MCF 10A (cell line): ENCODE measurements at regions not wholly inside any gene's neighbourhood (a gene's known extent, or its start where the extent isn't known, plus 50 kb on each side); places are given as distances from the start of the nearest gene placed in this dataset.
A peak's percentile ranks its signal among the peaks of the same experiment; 100 is the strongest.

Experiments used
- BruUV-seq: library from RNA; stranded (reverse); fragments of 400-500 nt; replicated peaks from 2 replicates; lab custom pipeline; 2021; lab: Mats Ljungman, UMichigan
- CTCF ChIA-PET: fragments of 300-600 bp; sonication (Branson Sonifier 250); formaldehyde crosslinking; extraction: SDS; loops from one replicate; lab custom pipeline; 2021; ENCODE audit warnings: antibody characterized with exemption, inconsistent platforms; lab: Yijun Ruan, JAX
- POLR2A ChIA-PET: fragments of 300-600, 350-650 bp; sonication (Branson Sonifier 250); formaldehyde crosslinking; extraction: SDS; loops from one replicate; lab custom pipeline; 2020; ENCODE audit warnings: antibody characterized with exemption, inconsistent platforms; lab: Yijun Ruan, JAX
- DNase-seq: peaks from one replicate; pipeline ENCODE4 v3.0.0-alpha.2; 2018; ENCODE audit not compliant: unreplicated experiment
- H3K27ac Mint-ChIP-seq: one replicate; pipeline ENCODE4 v1.8.0; 2022; ENCODE audit warnings: mild to moderate bottlenecking, low read depth, mixed read lengths; ENCODE audit not compliant: unreplicated experiment
- H3K27me3 Mint-ChIP-seq: one replicate; pipeline ENCODE4 v1.8.0; 2022; ENCODE audit warnings: mixed read lengths; ENCODE audit not compliant: insufficient read depth, unreplicated experiment
- H3K36me3 Mint-ChIP-seq: one replicate; pipeline ENCODE4 v1.8.0; 2022; ENCODE audit warnings: mild to moderate bottlenecking, moderate library complexity, mixed read lengths; ENCODE audit not compliant: insufficient read depth, unreplicated experiment
- H3K4me1 Mint-ChIP-seq: one replicate; pipeline ENCODE4 v1.8.0; 2022; ENCODE audit warnings: mixed read lengths; ENCODE audit not compliant: insufficient read depth, unreplicated experiment
- H3K4me3 Mint-ChIP-seq: one replicate; pipeline ENCODE4 v1.8.0; 2022; ENCODE audit warnings: mild to moderate bottlenecking, moderate library complexity, mixed read lengths; ENCODE audit not compliant: unreplicated experiment
- H3K9me3 Mint-ChIP-seq: one replicate; pipeline ENCODE4 v1.8.0; 2022; ENCODE audit warnings: mixed read lengths; ENCODE audit not compliant: unreplicated experiment
- CTCF ChIP-seq: fragments of 200-600 bp; IDR thresholded peaks from one replicate; pipeline ENCODE4 v1.8.0; 2022; ENCODE audit warnings: antibody characterized with exemption, mild to moderate bottlenecking; ENCODE audit not compliant: unreplicated experiment
- intact Hi-C: fragments of 100-400 bp; cut with micrococcal nuclease; formaldehyde crosslinking; loops from 2 replicates; pipeline ENCODE4 v1.14.1; 2022

GRCh38 chr19:29457413-29457812, 68.4 kb upstream of the VSTM2B start:
- DNase-seq = no peak
- Mint-ChIP-seq H3K9me3 (peaks cover 44% of the 10 kb centered on the region), H3K27ac (no peak overlapping the region), H3K36me3 (no peaks in the 10 kb centered on the region), H3K27me3 (no peaks in the 10 kb centered on the region), H3K4me1 (no peaks in the 10 kb centered on the region), H3K4me3 (no peak overlapping the region)
- no peak for TF ChIP-seq CTCF
- ChIA-PET CTCF (no interaction called here), POLR2A (no interaction called here)
- BruUV-seq = no TSS peak
- intact Hi-C loops = no loop called here

- no peaks in the 10 kb centered on the region for H3K36me3 Mint-ChIP-seq
- no peak overlapping the region for H3K27ac Mint-ChIP-seq
- H3K27me3 Mint-ChIP-seq = no peaks in the 10 kb centered on the region
- no TSS peak for BruUV-seq
- TF ChIP-seq CTCF = peak; percentile 6
- peaks cover 28% of the 10 kb centered on the region for H3K9me3 Mint-ChIP-seq
- no peak overlapping the region for H3K4me3 Mint-ChIP-seq
- DNase-seq = peak; percentile 8
- no peaks in the 10 kb centered on the region for H3K4me1 Mint-ChIP-seq
- ChIA-PET CTCF (interaction anchor here (0.6 kb wide), 2 partner anchors 78 to 381 kb away, joined by 3 to 4 read pairs; no protein-coding TSS in a partner anchor), POLR2A (no interaction called here)
- intact Hi-C loops = no loop called here
These were observed 57.9 kb upstream of the VSTM2B start for GRCh38 chr19:29467824-29468401.

- intact Hi-C loops = no loop called here
- Mint-ChIP-seq H3K36me3 (no peaks in the 10 kb centered on the region), H3K4me3 (no peak overlapping the region), H3K27ac (no peak overlapping the region), H3K27me3 (no peaks in the 10 kb centered on the region), H3K4me1 (no peaks in the 10 kb centered on the region), H3K9me3 (peaks cover 7% of the 10 kb centered on the region)
- ChIA-PET POLR2A (no interaction called here), CTCF (no interaction called here)
- BruUV-seq = no TSS peak
- DNase-seq = no peak
- TF ChIP-seq CTCF = no peak
These were observed 50.3 kb upstream of the VSTM2B start for GRCh38 chr19:29475469-29475868.
